Trophoblast cell (in vitro differentiated cells and primary cell): ENCODE measurements at regions not wholly inside any gene's neighbourhood (a gene's known extent, or its start where the extent isn't known, plus 50 kb on each side); places are given as distances from the start of the nearest gene placed in this dataset.

Source experiments
- DNase-seq, 2 donors: peaks; one replicate each; pipeline ENCODE4 v3.0.0-alpha.2; 2016
- H2AFZ ChIP-seq: 2 replicates; pipeline ENCODE4 v1.6.1; 2013; ENCODE audit warnings: low read length, moderate library complexity, mild to moderate bottlenecking; ENCODE audit not compliant: insufficient read depth, poor library complexity
- H2AK5ac ChIP-seq: 2 replicates; pipeline ENCODE4 v1.6.1; 2013; ENCODE audit warnings: mild to moderate bottlenecking, low read length
- H2BK120ac ChIP-seq: 2 replicates; pipeline ENCODE4 v1.6.1; 2013; ENCODE audit warnings: low read length, mild to moderate bottlenecking, moderate library complexity; ENCODE audit not compliant: insufficient read depth, poor library complexity
- H2BK12ac ChIP-seq: 2 replicates; pipeline ENCODE4 v1.6.1; 2013; ENCODE audit warnings: mild to moderate bottlenecking, low read length, moderate library complexity
- H2BK5ac ChIP-seq: 2 replicates; pipeline ENCODE4 v1.6.1; 2013; ENCODE audit warnings: low read length, low read depth, moderate library complexity, mild to moderate bottlenecking; ENCODE audit not compliant: poor library complexity
- H3K14ac ChIP-seq: 2 replicates; pipeline ENCODE4 v1.6.1; 2013; ENCODE audit warnings: mild to moderate bottlenecking, low read length
- H3K18ac ChIP-seq: 2 replicates; pipeline ENCODE4 v1.6.1; 2013; ENCODE audit warnings: mild to moderate bottlenecking, low read length
- H3K23ac ChIP-seq: 2 replicates; pipeline ENCODE4 v1.6.1; 2013; ENCODE audit warnings: low read length
- H3K27ac ChIP-seq: 2 replicates; pipeline ENCODE4 v1.5.1; 2013; ENCODE audit warnings: low read depth, mild to moderate bottlenecking, inconsistent platforms, low read length, moderate library complexity
- H3K27me3 ChIP-seq: 2 replicates; pipeline ENCODE4 v1.6.1; 2013; ENCODE audit warnings: inconsistent platforms, mild to moderate bottlenecking, low read length, moderate library complexity; ENCODE audit not compliant: insufficient read depth
- H3K36me3 ChIP-seq, 2 experiments: 1 replicate in 1 of 2; 2 replicates in 1 of 2; pipeline ENCODE4 v1.6.1; 2013; ENCODE audit warnings: low read length in 2 of 2, mild to moderate bottlenecking in 2 of 2, moderate library complexity in 1 of 2; ENCODE audit not compliant: insufficient read depth in 2 of 2, control insufficient read depth in 1 of 2
- H3K4ac ChIP-seq: 2 replicates; pipeline ENCODE4 v1.6.1; 2013; ENCODE audit warnings: low read depth, mild to moderate bottlenecking, low read length, moderate library complexity
- H3K4me1 ChIP-seq, 2 experiments: 1 replicate in 1 of 2; 2 replicates in 1 of 2; pipeline ENCODE4 v1.6.1; 2013; ENCODE audit warnings: low read length in 2 of 2, mild to moderate bottlenecking in 2 of 2, moderate library complexity in 1 of 2; ENCODE audit not compliant: insufficient read depth in 2 of 2, control insufficient read depth in 1 of 2
- H3K4me2 ChIP-seq: 2 replicates; pipeline ENCODE4 v1.6.1; 2013; ENCODE audit warnings: inconsistent platforms, mild to moderate bottlenecking, low read length, moderate library complexity
- H3K4me3 ChIP-seq: 2 replicates; pipeline ENCODE4 v1.5.1; 2013; ENCODE audit warnings: mild to moderate bottlenecking, low read depth, low read length, inconsistent platforms
- H3K79me1 ChIP-seq: one replicate; pipeline ENCODE4 v1.6.1; 2013; ENCODE audit warnings: low read length
- H3K79me2 ChIP-seq: 2 replicates; pipeline ENCODE4 v1.6.1; 2013; ENCODE audit warnings: low read length, mild to moderate bottlenecking; ENCODE audit not compliant: control insufficient read depth, insufficient read depth, poor library complexity
- H3K9ac ChIP-seq: 2 replicates; pipeline ENCODE4 v1.6.1; 2013; ENCODE audit warnings: mild to moderate bottlenecking, low read length
- H3K9me3 ChIP-seq: 2 replicates; pipeline ENCODE4 v1.6.1; 2013; ENCODE audit warnings: low read depth, mild to moderate bottlenecking, control low read depth, inconsistent platforms, low read length; ENCODE audit not compliant: insufficient read depth
- H4K12ac ChIP-seq: 2 replicates; pipeline ENCODE4 v1.6.1; 2013; ENCODE audit warnings: low read depth, mild to moderate bottlenecking, low read length, moderate library complexity
- H4K8ac ChIP-seq: 2 replicates; pipeline ENCODE4 v1.6.1; 2013; ENCODE audit warnings: low read depth, mild to moderate bottlenecking, low read length, moderate library complexity
- H4K91ac ChIP-seq: one replicate; pipeline ENCODE4 v1.6.1; 2013; ENCODE audit warnings: low read depth, mild to moderate bottlenecking, low read length, moderate library complexity
- WGBS: extraction: QIAGEN DNeasy Blood & Tissue Kit; methylation state at CpG from one replicate; pipeline ENCODE4 v1.1.7; 2013; ENCODE audit warnings: missing lambda C conversion rate; ENCODE audit not compliant: insufficient read length, insufficient coverage; ENCODE audit errors: extremely low coverage; 5-methylcytosine and 5-hydroxymethylcytosine counted together

DNA sequence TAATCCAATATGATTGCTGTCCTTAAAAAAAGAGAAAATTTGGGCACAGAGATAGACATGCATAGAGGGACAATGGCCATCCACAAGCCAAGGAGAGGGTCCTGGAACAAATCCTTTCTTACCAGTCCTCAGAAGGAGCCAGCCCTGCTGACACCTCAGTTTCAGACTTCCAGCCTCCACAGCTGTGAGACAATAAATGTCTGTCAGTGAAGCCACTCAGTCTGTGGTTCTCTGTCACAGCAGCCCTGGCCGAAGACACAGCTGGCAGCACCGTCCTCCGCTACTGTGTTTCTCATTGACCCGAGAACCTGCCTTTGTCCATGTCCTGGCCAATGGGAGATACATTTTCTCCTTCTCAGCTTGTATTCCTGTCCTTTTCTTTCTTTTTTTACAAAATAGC lies 207.9 kb downstream of the TM9SF2 start:
- Histone ChIP-seq H2BK5ac (no peak overlapping the region), H3K4me2 (no peak overlapping the region), H2BK12ac (no peak overlapping the region), H3K4me3 (no peak overlapping the region), H3K14ac (no peak overlapping the region), H3K27me3 (no peaks in the 10 kb centered on the region), H2AFZ (no peak overlapping the region), H4K91ac (no peak overlapping the region), H3K4me1 (no peaks in the 10 kb centered on the region), H4K8ac (no peak overlapping the region), H3K18ac (no peak overlapping the region), H3K23ac (no peak overlapping the region), H2BK120ac (no peak overlapping the region), H3K27ac (no peak overlapping the region), H3K9me3 (no peaks in the 10 kb centered on the region), H2AK5ac (no peak overlapping the region), H4K12ac (no peak overlapping the region), H3K79me2 (no peaks in the 10 kb centered on the region), H3K79me1 (no peaks in the 10 kb centered on the region), H3K36me3 (no peaks in the 10 kb centered on the region), H3K9ac (no peak overlapping the region), H3K4ac (no peak overlapping the region)
- no peak for DNase-seq
- WGBS = no CpG with 5 or more reads among the region's 4 CpGs

- WGBS = no CpG with 5 or more reads among the region's 4 CpGs
These were observed 203.1 kb downstream of the TM9SF2 start for GRCh38 chr13:99704390-99704789.

GRCh38 chr13:99703908-99704307 lies 202.6 kb downstream of the TM9SF2 start:
- Histone ChIP-seq H3K4me3 (no peak overlapping the region), H3K14ac (no peak overlapping the region), H2BK120ac (no peak overlapping the region), H3K4me2 (no peak overlapping the region), H2AK5ac (no peak overlapping the region), H4K8ac (no peak overlapping the region), H3K27ac (no peak overlapping the region), H2BK12ac (no peak overlapping the region), H3K79me1 (no peaks in the 10 kb centered on the region), H3K23ac (no peak overlapping the region), H3K27me3 (no peaks in the 10 kb centered on the region), H3K4ac (no peak overlapping the region), H2AFZ (no peak overlapping the region), H3K36me3 (no peaks in the 10 kb centered on the region), H3K79me2 (no peaks in the 10 kb centered on the region), H3K9ac (no peak overlapping the region), H2BK5ac (no peak overlapping the region), H4K12ac (no peak overlapping the region), H3K9me3 (no peaks in the 10 kb centered on the region), H3K18ac (no peak overlapping the region), H4K91ac (no peak overlapping the region), H3K4me1 (no peaks in the 10 kb centered on the region)
- no peak for DNase-seq

More at GRCh38 chr13:99704390-99704789, 203.1 kb downstream of the TM9SF2 start:
- Histone ChIP-seq H2BK120ac (no peak overlapping the region), H3K9me3 (no peaks in the 10 kb centered on the region), H2BK12ac (no peak overlapping the region), H2AK5ac (no peak overlapping the region), H2BK5ac (no peak overlapping the region), H3K4me3 (no peak overlapping the region), H3K27ac (no peak overlapping the region), H3K27me3 (no peaks in the 10 kb centered on the region), H3K23ac (no peak overlapping the region), H3K18ac (no peak overlapping the region), H2AFZ (no peak overlapping the region), H3K36me3 (no peaks in the 10 kb centered on the region), H3K4me2 (no peak overlapping the region), H4K8ac (no peak overlapping the region), H3K4ac (no peak overlapping the region), H3K79me1 (no peaks in the 10 kb centered on the region), H3K79me2 (no peaks in the 10 kb centered on the region), H4K91ac (no peak overlapping the region), H4K12ac (no peak overlapping the region), H3K9ac (no peak overlapping the region), H3K4me1 (no peaks in the 10 kb centered on the region), H3K14ac (no peak overlapping the region)
- no peak for DNase-seq

GRCh38 chr13:99702687-99703319 lies 201.5 kb downstream of the TM9SF2 start:
- Histone ChIP-seq H3K79me2 (no peaks in the 10 kb centered on the region), H3K4me2 (no peak overlapping the region), H4K8ac (no peak overlapping the region), H3K27ac (no peak overlapping the region), H3K4ac (no peak overlapping the region), H3K4me3 (no peak overlapping the region), H4K91ac (no peak overlapping the region), H3K27me3 (no peaks in the 10 kb centered on the region), H3K14ac (no peak overlapping the region), H2BK5ac (no peak overlapping the region), H3K23ac (no peak overlapping the region), H2AK5ac (no peak overlapping the region), H2BK12ac (no peak overlapping the region), H2AFZ (no peak overlapping the region), H3K9ac (no peak overlapping the region), H3K36me3 (no peaks in the 10 kb centered on the region), H3K18ac (no peak overlapping the region), H3K79me1 (no peaks in the 10 kb centered on the region), H3K4me1 (no peaks in the 10 kb centered on the region), H3K9me3 (no peaks in the 10 kb centered on the region), H2BK120ac (no peak overlapping the region), H4K12ac (no peak overlapping the region)
- DNase-seq = no peak
- WGBS = no CpG with 5 or more reads among the region's 9 CpGs
